Keratinocyte (primary cell): ENCODE measurements at regions not wholly inside any gene's neighbourhood (a gene's known extent, or its start where the extent isn't known, plus 50 kb on each side); places are given as distances from the start of the nearest gene placed in this dataset.

Experiments used
- DNase-seq: peaks from one replicate; pipeline ENCODE4 v3.0.0-alpha.2; 2011; ENCODE audit warnings: low read depth, missing footprints, low spot score
- FAIRE-seq: peaks from 2 replicates; lab custom pipeline; 2011; peaks lifted over from hg19 to GRCh38; lab: Jason Lieb, UNC
- H2AFZ ChIP-seq: 2 replicates; pipeline ENCODE4 v1.6.0; 2012; ENCODE audit warnings: low read length, control low read depth, inconsistent platforms; ENCODE audit not compliant: control insufficient read depth
- H3K27ac ChIP-seq: 2 replicates; pipeline ENCODE4 v1.5.1; 2011; ENCODE audit warnings: low read length; ENCODE audit not compliant: control insufficient read depth, insufficient read depth
- H3K27me3 ChIP-seq: 3 replicates; pipeline ENCODE4 v1.6.0; 2011; ENCODE audit warnings: low read length; ENCODE audit not compliant: control insufficient read depth, insufficient read depth; ENCODE audit errors: extremely low read depth
- H3K36me3 ChIP-seq, 2 experiments: 2 replicates in 1 of 2; 3 replicates in 1 of 2; pipeline ENCODE4 v1.5.1; 2011; ENCODE audit warnings: low read length in 2 of 2, mild to moderate bottlenecking in 1 of 2; ENCODE audit not compliant: control insufficient read depth in 2 of 2, insufficient read depth in 2 of 2; ENCODE audit errors: extremely low read depth in 1 of 2
- H3K4me1 ChIP-seq: 3 replicates; pipeline ENCODE4 v1.5.1; 2011; ENCODE audit warnings: low read length; ENCODE audit not compliant: control insufficient read depth, insufficient read depth; ENCODE audit errors: extremely low read depth
- H3K4me2 ChIP-seq: 3 replicates; pipeline ENCODE4 v1.6.0; 2011; ENCODE audit warnings: low read depth, low read length; ENCODE audit not compliant: control insufficient read depth, insufficient read depth; ENCODE audit errors: extremely low read depth
- H3K4me3 ChIP-seq, 3 experiments: fragments of 200-600 bp in 1 of 3; sonication (generic) in 1 of 3; 2 replicates in 2 of 3; 3 replicates in 1 of 3; pipeline ENCODE4 v1.5.1; 2011 to 2016; ENCODE audit warnings: low read length in 3 of 3, mild to moderate bottlenecking in 3 of 3, control low read depth in 2 of 3, inconsistent platforms in 1 of 3, low read depth in 1 of 3, mixed read lengths in 1 of 3, mixed run types in 1 of 3, moderate library complexity in 1 of 3; ENCODE audit not compliant: control insufficient read depth in 2 of 3, insufficient read depth in 2 of 3; ENCODE audit errors: extremely low read depth in 1 of 3
- H3K79me2 ChIP-seq: 2 replicates; pipeline ENCODE4 v1.6.0; 2012; ENCODE audit warnings: low read length; ENCODE audit not compliant: control insufficient read depth, insufficient read depth
- H3K9ac ChIP-seq: 3 replicates; pipeline ENCODE4 v1.6.0; 2011; ENCODE audit warnings: low read length; ENCODE audit not compliant: control insufficient read depth, insufficient read depth; ENCODE audit errors: extremely low read depth
- H3K9me1 ChIP-seq: 3 replicates; pipeline ENCODE4 v1.6.0; 2011; ENCODE audit warnings: low read length; ENCODE audit not compliant: control insufficient read depth, insufficient read depth; ENCODE audit errors: extremely low read depth
- H3K9me3 ChIP-seq: 2 replicates; pipeline ENCODE4 v1.5.1; 2012; ENCODE audit warnings: low read depth, low read length; ENCODE audit not compliant: control insufficient read depth
- H4K20me1 ChIP-seq: 3 replicates; pipeline ENCODE4 v1.6.0; 2011; ENCODE audit warnings: low read length; ENCODE audit not compliant: control insufficient read depth, insufficient read depth; ENCODE audit errors: extremely low read depth
- CTCF ChIP-seq, 3 experiments: IDR thresholded peaks in 1 of 3; conservative IDR thresholded peaks in 1 of 3; optimal IDR thresholded peaks in 1 of 3; 2 replicates in 2 of 3; 3 replicates in 1 of 3; pipeline versions ENCODE3 to v1.5.1; 2011; ENCODE audit warnings: low read length in 3 of 3, mild to moderate bottlenecking in 3 of 3, moderate library complexity in 2 of 3, control low read depth in 1 of 3, inconsistent platforms in 1 of 3; ENCODE audit not compliant: insufficient read depth in 2 of 3; ENCODE audit errors: extremely low read depth in 1 of 3
- EZH2 ChIP-seq: IDR thresholded peaks from one replicate; pipeline ENCODE4 v1.6.1; 2012; ENCODE audit warnings: inconsistent platforms, mild to moderate bottlenecking, low read length, moderate library complexity
- dilution Hi-C: fragments of 300-500 bp; cut with MboI; formaldehyde crosslinking; loops from one replicate; pipeline ENCODE4 v1.7.0; 2020; ENCODE audit warnings: low sequenced_read_pairs; ENCODE audit not compliant: extremely low pct_ligation_motif_present

- no peak for FAIRE-seq
Observed at GRCh38 chr7:46604241-46604661, 683.2 kb upstream of the IGFBP3 start.

GRCh38 chr7:46603780-46604179 is 682.7 kb upstream of the IGFBP3 start:
- no peaks in the 10 kb centered on the region for H3K9me3 ChIP-seq
- H3K9ac ChIP-seq: no peak overlapping the region
- H2AFZ ChIP-seq: no peak overlapping the region
- no peaks in the 10 kb centered on the region for H3K79me2 ChIP-seq
- TF ChIP-seq EZH2 (no peak), CTCF (optimal IDR thresholded peaks at IDR 0.05 in 1 of 3, IDR thresholded peaks at IDR 0.05 in 1 of 3, conservative IDR thresholded peaks at IDR 0.05 in 1 of 3; ENCODE audit: extremely low read depth in 1 of 3, insufficient read depth in 2 of 3, low read length in 3 of 3) (no peak)
- H3K9me1 ChIP-seq: no peaks in the 10 kb centered on the region
- no peak overlapping the region for H3K4me2 ChIP-seq
- FAIRE-seq: no peak
- no peaks in the 10 kb centered on the region for H4K20me1 ChIP-seq
- no peak overlapping the region for H3K27ac ChIP-seq
- H3K4me3 ChIP-seq: no peak overlapping the region
- no peaks in the 10 kb centered on the region for H3K36me3 ChIP-seq
- H3K27me3 ChIP-seq: no peaks in the 10 kb centered on the region
- no peak for DNase-seq
- dilution Hi-C loops: no loop called here
- no peaks in the 10 kb centered on the region for H3K4me1 ChIP-seq

More at GRCh38 chr7:46604241-46604661, 683.2 kb upstream of the IGFBP3 start:
- TF ChIP-seq CTCF (optimal IDR thresholded peaks at IDR 0.05 in 1 of 3, IDR thresholded peaks at IDR 0.05 in 1 of 3, conservative IDR thresholded peaks at IDR 0.05 in 1 of 3; ENCODE audit: extremely low read depth in 1 of 3, insufficient read depth in 2 of 3, low read length in 3 of 3): no peak
- no peak for TF ChIP-seq EZH2
- Histone ChIP-seq H4K20me1 (no peaks in the 10 kb centered on the region), H3K4me3 (no peak overlapping the region), H3K4me1 (no peaks in the 10 kb centered on the region), H3K9me1 (no peaks in the 10 kb centered on the region), H3K9me3 (no peaks in the 10 kb centered on the region), H3K79me2 (no peaks in the 10 kb centered on the region), H3K9ac (no peak overlapping the region), H3K27me3 (no peaks in the 10 kb centered on the region), H2AFZ (no peak overlapping the region), H3K36me3 (no peaks in the 10 kb centered on the region), H3K4me2 (no peak overlapping the region), H3K27ac (no peak overlapping the region)
- dilution Hi-C loops: no loop called here
- DNase-seq: no peak
